ENCODE measurements at regions not wholly inside any gene's neighbourhood (a gene's known extent, or its start where the extent isn't known, plus 50 kb on each side); places are given as distances from the start of the nearest gene placed in this dataset.
A peak's percentile ranks its signal among the peaks of the same experiment; 100 is the strongest.

DNA sequence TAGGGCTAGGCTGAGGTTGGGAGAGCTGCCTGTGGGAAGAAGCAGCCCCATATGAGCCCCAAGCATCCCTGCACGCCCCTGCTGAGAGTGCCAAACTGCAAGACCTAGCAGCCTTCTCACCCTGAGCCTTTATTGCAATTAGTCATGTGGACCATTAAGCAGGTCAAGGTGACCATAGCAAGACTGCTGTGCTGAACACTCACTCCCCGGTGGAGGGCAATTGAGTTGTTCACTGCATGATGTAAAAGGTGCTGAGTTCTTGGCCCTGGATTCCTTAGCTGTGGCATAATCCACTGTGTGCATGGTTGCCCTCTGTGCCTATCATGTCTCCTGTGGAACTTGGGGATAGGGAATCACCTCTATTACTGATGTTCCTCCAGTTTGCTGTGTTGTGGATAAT is 131.1 kb downstream of the FOXD1 start:
- TF ChIP-seq, protein P1, sequence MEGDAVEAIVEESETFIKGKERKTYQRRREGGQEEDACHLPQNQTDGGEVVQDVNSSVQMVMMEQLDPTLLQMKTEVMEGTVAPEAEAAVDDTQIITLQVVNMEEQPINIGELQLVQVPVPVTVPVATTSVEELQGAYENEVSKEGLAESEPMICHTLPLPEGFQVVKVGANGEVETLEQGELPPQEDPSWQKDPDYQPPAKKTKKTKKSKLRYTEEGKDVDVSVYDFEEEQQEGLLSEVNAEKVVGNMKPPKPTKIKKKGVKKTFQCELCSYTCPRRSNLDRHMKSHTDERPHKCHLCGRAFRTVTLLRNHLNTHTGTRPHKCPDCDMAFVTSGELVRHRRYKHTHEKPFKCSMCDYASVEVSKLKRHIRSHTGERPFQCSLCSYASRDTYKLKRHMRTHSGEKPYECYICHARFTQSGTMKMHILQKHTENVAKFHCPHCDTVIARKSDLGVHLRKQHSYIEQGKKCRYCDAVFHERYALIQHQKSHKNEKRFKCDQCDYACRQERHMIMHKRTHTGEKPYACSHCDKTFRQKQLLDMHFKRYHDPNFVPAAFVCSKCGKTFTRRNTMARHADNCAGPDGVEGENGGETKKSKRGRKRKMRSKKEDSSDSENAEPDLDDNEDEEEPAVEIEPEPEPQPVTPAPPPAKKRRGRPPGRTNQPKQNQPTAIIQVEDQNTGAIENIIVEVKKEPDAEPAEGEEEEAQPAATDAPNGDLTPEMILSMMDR (IDR thresholded peaks at IDR 0.05; ENCODE audit: low read depth, low read length): no peak
- no peak overlapping the region for H3K4me3 ChIP-seq (ENCODE audit: low read depth, low read length)
- in situ Hi-C loops (cut with HindIII; ENCODE audit: low sequenced_read_pairs): no loop called here
- DNase-seq (ENCODE audit: low read depth, low spot score): no peak

DNA sequence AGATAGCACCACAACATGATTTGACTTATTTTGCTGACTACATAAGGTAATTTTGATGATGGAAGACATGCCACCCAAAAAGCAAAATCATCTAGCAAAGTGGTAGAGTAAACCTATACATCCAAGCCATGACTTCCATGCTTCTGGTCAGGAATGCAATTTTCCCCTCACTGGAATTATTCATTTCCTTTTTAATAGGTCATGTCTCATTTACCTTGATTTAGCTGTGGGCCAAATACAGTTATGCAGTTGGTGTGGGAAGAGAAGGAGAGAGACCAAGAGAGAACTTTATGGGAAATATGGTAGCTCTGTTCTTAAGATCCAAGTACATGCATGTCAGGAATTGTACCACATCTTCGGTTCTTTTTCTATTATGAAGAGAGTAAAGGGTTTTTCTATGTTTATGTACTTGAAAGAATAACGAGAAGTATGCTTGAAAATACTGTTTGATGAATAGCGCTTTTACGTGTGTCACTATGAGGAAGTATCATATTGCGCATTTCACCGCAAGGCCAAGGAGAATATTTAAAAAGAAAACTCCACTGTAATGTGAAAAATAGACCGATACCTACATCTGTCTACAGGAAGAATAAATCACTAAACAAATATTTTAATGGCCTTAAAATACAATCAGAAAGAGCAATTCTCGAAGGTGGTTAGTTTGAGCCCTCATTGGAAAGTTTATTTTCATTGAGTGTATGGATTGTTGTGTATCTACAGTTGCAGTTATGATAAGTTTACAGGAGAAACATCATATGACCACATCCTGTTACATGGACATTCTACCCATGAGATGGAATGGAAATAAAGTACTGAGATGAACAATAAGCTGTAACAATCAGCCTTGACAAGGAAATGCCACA is 134.0 kb downstream of the FOXD1 start:
- peak; percentile 80 for DNase-seq (ENCODE audit: low read depth, low spot score)
- TF ChIP-seq, protein P1 (IDR thresholded peaks at IDR 0.05; ENCODE audit: low read depth, low read length): no peak
- no peak overlapping the region for H3K4me3 ChIP-seq (ENCODE audit: low read depth, low read length)
- in situ Hi-C loops (cut with HindIII; ENCODE audit: low sequenced_read_pairs): no loop called here

DNA sequence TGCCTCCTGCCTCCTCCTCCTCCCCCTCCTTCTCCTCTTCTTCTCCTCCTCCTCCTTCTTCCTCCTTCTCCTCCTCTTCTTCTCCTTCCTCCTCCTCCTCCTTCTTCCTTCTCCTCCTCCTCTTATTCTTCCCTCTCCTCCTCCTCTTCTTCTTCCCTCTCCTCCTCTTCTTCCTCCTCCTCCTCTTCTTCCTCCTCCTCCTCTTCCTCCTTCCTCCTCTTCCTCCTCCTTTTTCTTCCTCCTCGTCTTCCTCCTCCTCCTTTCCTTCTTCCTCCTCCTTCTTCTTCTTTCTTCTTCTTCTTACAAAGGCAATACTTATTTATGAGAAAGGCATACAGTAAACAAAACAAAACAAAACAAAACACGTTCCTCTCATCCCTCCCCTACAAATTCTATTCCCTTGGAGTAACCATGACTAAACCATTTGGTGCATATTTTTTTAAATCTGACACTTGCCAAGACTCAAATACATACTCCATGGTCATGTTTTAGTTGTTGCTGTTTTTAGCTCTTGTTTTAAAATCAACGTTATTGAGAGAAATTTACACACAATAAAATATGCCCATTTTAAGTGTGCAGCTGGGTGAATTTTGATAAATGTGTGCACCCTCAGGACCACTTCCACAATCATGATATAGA is 135.6 kb downstream of the FOXD1 start:
- no peak overlapping the region for H3K4me3 ChIP-seq (ENCODE audit: low read depth, low read length)
- DNase-seq (ENCODE audit: low read depth, low spot score): no peak
- in situ Hi-C loops (cut with HindIII; ENCODE audit: low sequenced_read_pairs): no loop called here
- TF ChIP-seq, protein P1 (IDR thresholded peaks at IDR 0.05; ENCODE audit: low read depth, low read length): no peak

DNA sequence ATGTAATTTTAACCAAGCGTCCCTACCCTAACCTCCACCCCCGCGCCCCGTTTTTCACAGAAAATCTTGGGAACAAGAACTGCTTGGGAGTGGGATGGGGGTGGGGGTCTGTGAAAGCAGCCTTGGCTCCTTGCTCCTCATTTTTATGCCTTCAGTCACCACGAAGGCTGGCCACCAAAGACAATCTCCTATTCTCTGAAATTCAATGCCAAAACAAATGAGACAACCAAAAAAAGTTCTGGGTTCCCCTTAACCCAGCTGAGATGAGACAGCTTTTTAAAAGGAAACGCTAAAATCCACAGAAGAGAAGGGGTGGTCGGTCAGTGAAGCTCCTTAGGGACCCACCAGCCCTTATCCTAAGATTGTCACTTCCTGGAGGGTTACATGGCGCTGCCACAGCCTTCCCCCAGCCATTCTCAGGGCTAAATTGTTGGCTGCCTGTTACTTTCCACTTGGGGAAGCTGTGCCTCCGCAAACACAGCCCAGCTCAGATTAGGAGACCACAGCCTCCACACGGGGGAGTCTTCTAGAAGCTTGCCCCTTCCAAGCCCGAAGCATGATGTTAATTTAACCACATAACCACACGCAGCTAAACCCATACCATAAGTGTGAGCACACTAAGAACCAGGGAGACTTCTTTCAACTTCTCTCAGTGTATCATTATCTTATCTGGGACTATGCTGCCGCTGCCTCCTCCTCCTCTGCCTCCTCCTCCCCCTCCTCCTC is 136.3 kb downstream of the FOXD1 start:
- in situ Hi-C loops (cut with HindIII; ENCODE audit: low sequenced_read_pairs): no loop called here
- H3K4me3 ChIP-seq (ENCODE audit: low read depth, low read length): no peak overlapping the region
- DNase-seq (ENCODE audit: low read depth, low spot score): peak; percentile 97
- TF ChIP-seq, protein P1 (IDR thresholded peaks at IDR 0.05; ENCODE audit: low read depth, low read length): peak; percentile 73

DNA sequence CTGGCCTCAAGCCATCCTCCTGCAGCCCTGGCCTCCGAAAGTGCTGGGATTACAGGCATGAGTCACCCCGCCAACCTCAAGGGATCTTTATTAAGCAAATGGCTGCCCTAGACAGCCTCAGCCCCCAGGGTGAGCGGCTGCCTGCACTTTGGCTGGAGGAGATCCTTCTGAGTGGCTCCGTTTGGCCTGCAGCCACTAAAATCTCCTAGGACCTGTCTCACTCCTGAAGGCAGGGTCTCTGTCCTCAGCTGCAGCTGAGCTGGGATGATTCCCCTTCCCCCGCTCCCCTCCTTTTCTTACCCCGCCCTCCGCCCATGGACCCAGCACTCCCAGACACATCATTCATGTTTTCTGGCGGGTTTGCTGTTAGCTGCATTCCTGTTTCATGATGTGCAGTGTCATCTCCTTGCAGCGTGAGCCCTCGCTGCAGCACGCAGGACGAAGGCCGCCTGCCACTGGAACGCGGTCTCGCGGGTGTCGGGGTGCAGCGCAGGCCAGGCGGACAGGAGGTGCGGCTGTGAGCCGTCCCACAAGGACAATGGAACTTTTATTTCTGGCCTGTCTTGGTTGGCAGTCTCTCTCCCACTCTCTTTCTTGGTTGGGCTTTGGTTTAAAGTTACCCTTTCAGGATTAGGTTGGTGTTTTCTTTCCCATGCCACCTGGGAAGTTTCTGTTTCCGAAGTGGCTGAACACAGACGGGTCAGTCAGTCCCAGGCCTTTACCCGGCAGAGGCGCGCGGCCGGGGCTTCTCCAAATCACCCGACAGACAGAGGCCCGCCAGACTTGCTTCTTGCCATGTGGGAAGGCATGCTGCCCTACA is 137.1 kb downstream of the FOXD1 start:
- DNase-seq (ENCODE audit: low read depth, low spot score): peak; percentile 94
- no peak overlapping the region for H3K4me3 ChIP-seq (ENCODE audit: low read depth, low read length)
- TF ChIP-seq, protein P1 (IDR thresholded peaks at IDR 0.05; ENCODE audit: low read depth, low read length): no peak
- in situ Hi-C loops (cut with HindIII; ENCODE audit: low sequenced_read_pairs): no loop called here
